ENCODE measurements at regions not wholly inside any gene's neighbourhood (a gene's known extent, or its start where the extent isn't known, plus 50 kb on each side); places are given as distances from the start of the nearest gene placed in this dataset.

- DNase-seq (ENCODE audit: low read depth): no peak
- TF ChIP-seq POLR2A (IDR thresholded peaks at IDR 0.05; ENCODE audit: extremely low read depth, insufficient read length) (no peak), MYC (IDR thresholded peaks at IDR 0.05; ENCODE audit: low read depth, low read length) (no peak)
- TF ChIP-seq, protein P1, sequence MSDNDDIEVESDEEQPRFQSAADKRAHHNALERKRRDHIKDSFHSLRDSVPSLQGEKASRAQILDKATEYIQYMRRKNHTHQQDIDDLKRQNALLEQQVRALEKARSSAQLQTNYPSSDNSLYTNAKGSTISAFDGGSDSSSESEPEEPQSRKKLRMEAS (IDR thresholded peaks at IDR 0.05; ENCODE audit: low read depth, low read length): no peak
- TF ChIP-seq, protein P2, sequence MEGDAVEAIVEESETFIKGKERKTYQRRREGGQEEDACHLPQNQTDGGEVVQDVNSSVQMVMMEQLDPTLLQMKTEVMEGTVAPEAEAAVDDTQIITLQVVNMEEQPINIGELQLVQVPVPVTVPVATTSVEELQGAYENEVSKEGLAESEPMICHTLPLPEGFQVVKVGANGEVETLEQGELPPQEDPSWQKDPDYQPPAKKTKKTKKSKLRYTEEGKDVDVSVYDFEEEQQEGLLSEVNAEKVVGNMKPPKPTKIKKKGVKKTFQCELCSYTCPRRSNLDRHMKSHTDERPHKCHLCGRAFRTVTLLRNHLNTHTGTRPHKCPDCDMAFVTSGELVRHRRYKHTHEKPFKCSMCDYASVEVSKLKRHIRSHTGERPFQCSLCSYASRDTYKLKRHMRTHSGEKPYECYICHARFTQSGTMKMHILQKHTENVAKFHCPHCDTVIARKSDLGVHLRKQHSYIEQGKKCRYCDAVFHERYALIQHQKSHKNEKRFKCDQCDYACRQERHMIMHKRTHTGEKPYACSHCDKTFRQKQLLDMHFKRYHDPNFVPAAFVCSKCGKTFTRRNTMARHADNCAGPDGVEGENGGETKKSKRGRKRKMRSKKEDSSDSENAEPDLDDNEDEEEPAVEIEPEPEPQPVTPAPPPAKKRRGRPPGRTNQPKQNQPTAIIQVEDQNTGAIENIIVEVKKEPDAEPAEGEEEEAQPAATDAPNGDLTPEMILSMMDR (IDR thresholded peaks at IDR 0.05; ENCODE audit: low read depth, low read length): no peak
- no peak overlapping the region for H3K4me3 ChIP-seq (ENCODE audit: low read depth, low read length)
These were observed 1194.2 kb downstream of the EFNB2 start for GRCh38 chr13:105341256-105341655.

DNA sequence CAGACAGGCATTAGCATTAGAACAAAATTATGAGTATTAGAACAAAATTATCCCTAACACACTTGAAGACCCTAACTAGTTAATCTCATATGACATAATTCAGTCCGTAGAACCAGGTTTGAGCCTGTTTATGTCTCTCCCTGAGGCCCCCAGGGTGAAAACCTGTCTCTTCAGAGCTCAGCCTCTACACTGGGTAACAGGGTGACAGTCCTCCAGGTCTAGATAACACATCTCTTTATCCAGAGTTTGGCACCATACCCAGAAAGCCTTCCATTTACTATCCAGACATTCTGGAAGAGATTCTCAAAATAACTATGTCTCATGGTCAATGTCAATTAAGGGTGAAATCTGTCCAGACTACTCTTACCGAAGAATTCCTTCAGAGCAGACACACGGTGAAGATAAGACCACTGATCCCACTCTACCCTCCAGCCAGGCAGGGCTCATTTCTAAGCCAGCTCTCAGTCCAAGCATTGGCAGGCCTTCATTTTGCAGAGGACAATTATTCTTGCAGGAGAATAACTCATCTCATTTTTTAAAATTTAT, 1195.3 kb downstream of the EFNB2 start:
- TF ChIP-seq, protein P1 (IDR thresholded peaks at IDR 0.05; ENCODE audit: low read depth, low read length): no peak
- TF ChIP-seq POLR2A (IDR thresholded peaks at IDR 0.05; ENCODE audit: extremely low read depth, insufficient read length) (no peak), MYC (IDR thresholded peaks at IDR 0.05; ENCODE audit: low read depth, low read length) (no peak)
- TF ChIP-seq, protein P2 (IDR thresholded peaks at IDR 0.05; ENCODE audit: low read depth, low read length): no peak
- H3K4me3 ChIP-seq (ENCODE audit: low read depth, low read length): no peak overlapping the region
- no peak for DNase-seq (ENCODE audit: low read depth)

DNA sequence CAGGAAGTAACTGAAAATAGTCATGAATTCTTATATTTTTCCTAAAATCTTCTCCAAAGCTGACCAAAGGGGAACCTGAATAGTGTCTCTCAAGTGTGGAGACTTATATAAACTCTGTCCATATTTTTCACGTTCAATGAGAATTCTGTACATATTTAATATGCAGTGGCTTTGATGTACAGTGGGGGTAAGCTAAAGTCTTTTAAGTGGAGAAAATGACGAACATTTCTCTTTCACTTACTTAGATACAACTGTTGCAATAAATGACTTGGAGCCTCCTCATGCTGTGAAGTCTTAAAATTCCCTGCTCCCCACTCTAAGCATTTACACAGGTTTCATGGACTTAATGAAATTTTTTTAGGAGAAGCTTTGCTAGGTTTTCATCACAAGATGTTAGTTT, 1196.7 kb downstream of the EFNB2 start:
- TF ChIP-seq, protein P2 (IDR thresholded peaks at IDR 0.05; ENCODE audit: low read depth, low read length): no peak
- TF ChIP-seq POLR2A (IDR thresholded peaks at IDR 0.05; ENCODE audit: extremely low read depth, insufficient read length) (no peak), MYC (IDR thresholded peaks at IDR 0.05; ENCODE audit: low read depth, low read length) (no peak)
- TF ChIP-seq, protein P1 (IDR thresholded peaks at IDR 0.05; ENCODE audit: low read depth, low read length): no peak
- DNase-seq (ENCODE audit: low read depth): no peak
- H3K4me3 ChIP-seq (ENCODE audit: low read depth, low read length): no peak overlapping the region

DNA sequence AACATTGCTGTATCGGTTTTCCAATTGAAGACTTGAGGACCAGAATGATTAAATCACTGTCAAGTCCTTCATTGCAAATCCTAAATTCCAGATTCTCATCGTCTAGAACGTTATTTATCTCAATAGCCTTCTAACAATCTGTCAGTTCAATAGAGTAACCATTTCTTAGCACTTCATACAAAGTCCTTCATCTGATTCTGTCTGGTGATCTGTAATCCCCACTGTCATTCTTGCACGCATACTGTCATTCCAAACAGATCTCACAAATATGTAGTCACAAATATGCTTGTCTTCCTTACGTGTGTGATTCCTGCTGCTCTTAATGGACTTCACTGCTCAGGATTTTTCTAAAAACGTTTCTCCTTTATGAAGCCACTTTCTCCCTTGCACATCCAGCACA, 1197.5 kb downstream of the EFNB2 start:
- DNase-seq (ENCODE audit: low read depth): no peak
- TF ChIP-seq, protein P2 (IDR thresholded peaks at IDR 0.05; ENCODE audit: low read depth, low read length): no peak
- no peak overlapping the region for H3K4me3 ChIP-seq (ENCODE audit: low read depth, low read length)

DNA sequence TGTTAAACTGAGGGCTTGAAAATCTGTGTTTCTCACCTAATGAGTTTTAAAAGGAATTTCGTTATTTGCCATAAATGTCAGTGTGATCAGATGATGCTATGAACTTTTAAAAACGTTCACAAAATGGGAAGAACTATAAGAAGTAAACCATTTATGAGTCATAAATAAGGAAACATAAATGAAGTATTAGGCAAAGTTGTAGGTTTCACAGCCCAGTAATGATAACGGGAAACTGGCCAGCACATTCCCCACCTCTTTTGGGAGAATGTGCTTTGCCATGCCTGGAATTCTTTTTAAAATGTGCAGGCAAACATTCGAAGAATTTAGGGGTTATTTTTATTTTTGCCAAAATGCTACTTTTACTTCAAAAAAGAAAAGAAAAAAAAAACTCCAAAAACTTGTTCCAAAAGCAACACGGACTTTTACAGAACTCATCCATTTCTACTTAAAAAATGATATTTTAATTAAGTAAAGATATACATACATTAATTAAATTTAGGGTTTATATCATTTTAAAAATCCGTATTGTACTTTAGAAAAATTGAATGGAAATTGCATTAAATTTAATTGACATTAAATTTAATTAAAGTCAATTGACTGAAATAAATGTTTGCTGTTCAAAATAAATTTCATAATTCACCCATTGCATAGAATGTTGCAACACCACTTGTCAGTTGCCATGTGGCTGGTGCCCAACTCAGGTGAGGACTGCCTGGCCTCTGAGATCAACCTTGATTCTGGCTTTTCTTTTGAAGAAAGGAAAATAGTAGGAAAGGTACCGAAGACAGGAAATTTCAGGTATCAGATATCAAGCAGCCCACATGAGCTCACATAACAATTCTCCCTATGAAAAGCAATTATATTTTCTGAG, 1198.5 kb downstream of the EFNB2 start:
- TF ChIP-seq, protein P1 (IDR thresholded peaks at IDR 0.05; ENCODE audit: low read depth, low read length): no peak
- TF ChIP-seq, protein P2 (IDR thresholded peaks at IDR 0.05; ENCODE audit: low read depth, low read length): no peak
- TF ChIP-seq MYC (IDR thresholded peaks at IDR 0.05; ENCODE audit: low read depth, low read length) (no peak), POLR2A (IDR thresholded peaks at IDR 0.05; ENCODE audit: extremely low read depth, insufficient read length) (no peak)
- no peak overlapping the region for H3K4me3 ChIP-seq (ENCODE audit: low read depth, low read length)
- DNase-seq (ENCODE audit: low read depth): no peak

All from NB4 (cell line).